Right lobe of liver (tissue), 6 donors: ENCODE measurements at regions not wholly inside any gene's neighbourhood (a gene's known extent, or its start where the extent isn't known, plus 50 kb on each side); places are given as distances from the start of the nearest gene placed in this dataset.

Experiments used
- ATAC-seq, 4 donors: fragments of 200-7000 bp; cut with Tn5 transposase; one replicate each; pipeline ENCODE4 v1.9.1; 2020; ENCODE audit warnings: mild to moderate bottlenecking in 4 of 4, moderate library complexity in 4 of 4
- DNase-seq, 3 donors: peaks; one replicate each; pipeline ENCODE4 v3.0.0-alpha.2; 2020
- H3K27ac ChIP-seq, 3 donors: fragments of 200-600 bp; one replicate each; pipeline ENCODE4 v1.8.0; 2022
- H3K27me3 ChIP-seq, 2 donors: fragments of 200-600 bp; one replicate each; pipeline ENCODE4 v1.8.0; 2022
- H3K36me3 ChIP-seq, 4 donors: fragments of 200-600 bp; sonication (generic) in 1 of 4; one replicate each; pipeline versions ENCODE4 v1.5.1 to v1.8.0; 2017 to 2022; ENCODE audit warnings: control low read depth in 1 of 4
- H3K4me1 ChIP-seq, 4 donors: fragments of 200-600 bp; sonication (generic) in 1 of 4; one replicate each; pipeline versions ENCODE4 v1.5.1 to v1.8.0; 2017 to 2022; ENCODE audit warnings: control low read depth in 1 of 4
- H3K4me3 ChIP-seq, 3 donors: fragments of 200-600 bp; one replicate each; pipeline ENCODE4 v1.8.0; 2022
- H3K9me3 ChIP-seq, 4 donors: fragments of 200-600 bp; sonication (generic) in 1 of 4; one replicate each; pipeline versions ENCODE4 v1.5.1 to v1.8.0; 2017 to 2022; ENCODE audit warnings: control low read depth in 1 of 4
- POLR2A ChIP-seq: fragments of 450-650 bp; IDR thresholded peaks from one replicate; pipeline ENCODE4 v1.6.1; 2017; ENCODE audit warnings: antibody characterized with exemption, mild to moderate bottlenecking
- WGBS: methylation state at CpG from one replicate; pipeline ENCODE4 v1.1.6; 2018; ENCODE audit warnings: low coverage, low lambda C conversion rate; ENCODE audit not compliant: insufficient coverage; ENCODE audit errors: missing lambda C conversion rate; 5-methylcytosine and 5-hydroxymethylcytosine counted together
- intact Hi-C, 2 donors: fragments of 100-400 bp; cut with DNase I; formaldehyde crosslinking; loops; one replicate each; pipeline versions ENCODE4 v1.11.2 to v1.14.1; 2022
- TF ChIP-seq, protein P1 (sequence below), 4 donors: fragments of 200-600 bp in 3 of 4; fragments of 450-650 bp in 1 of 4; IDR thresholded peaks; one replicate each; pipeline versions ENCODE4 v1.5.1 to v1.8.0; 2016 to 2022; ENCODE audit warnings: antibody characterized with exemption in 4 of 4, mild to moderate bottlenecking in 2 of 4
- donor health status: DM: no; HTN: yes; CAD: no.
- donor health status: DM: no; HTN: no; CAD: no.
- donor health status: DM: no; HTN: no; CAD: no.
- donor health status: DM: no; HTN: yes; CAD: no.
- donor health status: DM: no; HTN: yes; CAD: no.

DNA sequence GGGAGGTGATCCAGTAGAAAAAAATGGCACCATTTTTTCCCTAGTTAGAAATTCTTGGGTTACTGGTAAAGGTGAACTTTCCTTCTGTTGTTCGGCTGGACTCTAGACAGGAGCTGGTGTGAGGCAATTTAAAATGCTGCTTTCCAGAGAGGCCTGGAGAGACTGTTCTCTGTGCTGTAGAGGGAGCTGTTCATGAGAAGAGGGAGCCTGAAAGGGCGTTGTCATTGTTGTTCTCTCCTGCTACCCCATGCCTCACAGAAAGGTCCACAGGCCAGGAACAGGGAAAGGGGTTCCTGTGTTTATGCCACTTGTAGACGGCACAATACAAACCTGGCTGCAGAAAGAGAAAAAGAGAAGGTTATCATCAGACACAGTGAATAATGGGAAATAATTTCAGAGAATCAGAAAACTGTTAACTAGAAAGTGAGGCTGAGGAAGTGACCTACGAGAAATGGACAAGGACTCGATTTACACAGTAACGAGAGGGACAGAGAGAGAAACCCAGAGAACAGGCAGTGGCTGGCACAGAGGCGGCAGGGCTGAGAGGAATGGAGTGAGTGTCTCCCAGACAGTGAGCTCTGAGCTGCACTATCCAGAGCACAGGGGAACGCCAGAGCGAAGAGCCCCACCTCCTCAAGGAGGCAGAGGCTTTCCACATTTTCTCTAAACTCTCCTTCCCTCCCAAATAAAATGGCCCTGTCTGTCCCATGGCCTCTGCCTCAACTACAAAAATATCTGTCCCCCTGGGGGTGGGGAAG, 109.2 kb downstream of the RRM1 start:
- H3K27ac ChIP-seq: no peak overlapping the region
- DNase-seq (no peak), ATAC-seq (peak in 2 of 4 donors; percentile 82 to 83)
- H3K4me1 ChIP-seq: no peaks in the 10 kb centered on the region
- TF ChIP-seq, protein P1, sequence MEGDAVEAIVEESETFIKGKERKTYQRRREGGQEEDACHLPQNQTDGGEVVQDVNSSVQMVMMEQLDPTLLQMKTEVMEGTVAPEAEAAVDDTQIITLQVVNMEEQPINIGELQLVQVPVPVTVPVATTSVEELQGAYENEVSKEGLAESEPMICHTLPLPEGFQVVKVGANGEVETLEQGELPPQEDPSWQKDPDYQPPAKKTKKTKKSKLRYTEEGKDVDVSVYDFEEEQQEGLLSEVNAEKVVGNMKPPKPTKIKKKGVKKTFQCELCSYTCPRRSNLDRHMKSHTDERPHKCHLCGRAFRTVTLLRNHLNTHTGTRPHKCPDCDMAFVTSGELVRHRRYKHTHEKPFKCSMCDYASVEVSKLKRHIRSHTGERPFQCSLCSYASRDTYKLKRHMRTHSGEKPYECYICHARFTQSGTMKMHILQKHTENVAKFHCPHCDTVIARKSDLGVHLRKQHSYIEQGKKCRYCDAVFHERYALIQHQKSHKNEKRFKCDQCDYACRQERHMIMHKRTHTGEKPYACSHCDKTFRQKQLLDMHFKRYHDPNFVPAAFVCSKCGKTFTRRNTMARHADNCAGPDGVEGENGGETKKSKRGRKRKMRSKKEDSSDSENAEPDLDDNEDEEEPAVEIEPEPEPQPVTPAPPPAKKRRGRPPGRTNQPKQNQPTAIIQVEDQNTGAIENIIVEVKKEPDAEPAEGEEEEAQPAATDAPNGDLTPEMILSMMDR (IDR thresholded peaks at IDR 0.05): peak in 1 of 4 donors; percentile 11
- TF ChIP-seq POLR2A: no peak
- no peaks in the 10 kb centered on the region for H3K27me3 ChIP-seq
- H3K4me3 ChIP-seq: no peak overlapping the region
- no peaks in the 10 kb centered on the region for H3K36me3 ChIP-seq
- WGBS: 66% methylated on average over 6 of the region's 9 CpGs
- intact Hi-C loops: no loop called here
- H3K9me3 ChIP-seq: no peaks in the 10 kb centered on the region

DNA sequence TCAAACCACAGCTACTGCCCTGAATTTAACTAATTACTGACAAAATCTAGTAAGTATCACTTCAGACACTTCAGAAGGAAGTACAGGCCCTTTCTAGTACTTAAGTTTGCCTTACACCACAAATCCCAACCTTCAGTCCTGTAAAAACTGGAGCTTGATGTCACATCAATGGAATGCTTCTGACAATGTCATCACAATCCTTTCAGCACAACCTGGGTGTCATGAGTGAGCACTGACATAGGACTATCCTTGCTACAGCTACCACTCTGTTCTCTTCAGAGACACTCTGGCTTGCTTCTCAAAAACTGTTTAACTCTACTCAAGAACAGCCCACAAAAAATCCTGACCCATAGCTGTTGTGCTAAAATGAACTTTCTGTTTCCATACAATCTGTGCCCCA, 108.2 kb downstream of the RRM1 start:
- Histone ChIP-seq H3K9me3 (no peaks in the 10 kb centered on the region), H3K4me3 (no peak overlapping the region), H3K27me3 (no peaks in the 10 kb centered on the region), H3K27ac (no peak overlapping the region), H3K36me3 (no peaks in the 10 kb centered on the region), H3K4me1 (no peaks in the 10 kb centered on the region)
- TF ChIP-seq, protein P1 (IDR thresholded peaks at IDR 0.05): no peak
- no peak for TF ChIP-seq POLR2A
- intact Hi-C loops: no loop called here
- peak in 1 of 4 donors; percentile 64 for ATAC-seq
- no peak for DNase-seq

DNA sequence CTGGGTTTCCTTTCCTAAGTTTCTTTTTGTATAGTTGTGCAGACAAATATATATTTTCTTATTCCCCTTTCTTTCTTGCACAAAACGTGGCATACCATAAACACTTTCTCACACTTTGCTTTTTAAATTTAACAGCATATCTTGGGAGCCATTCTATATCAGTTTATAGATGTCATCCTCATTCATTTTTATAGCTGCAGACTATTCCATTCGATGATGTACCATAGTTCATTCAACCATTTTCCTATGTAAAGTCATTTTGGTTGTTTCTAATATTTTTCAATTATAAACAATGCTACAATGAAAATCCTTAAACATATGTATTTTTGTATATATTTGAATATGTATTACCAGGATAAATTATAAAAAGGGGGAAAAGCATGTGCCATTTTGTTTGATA, 102.5 kb downstream of the RRM1 start:
- H3K27ac ChIP-seq: no peak overlapping the region
- no peaks in the 10 kb centered on the region for H3K9me3 ChIP-seq
- DNase-seq (no peak), ATAC-seq (no peak)
- no peak overlapping the region for H3K4me3 ChIP-seq
- H3K36me3 ChIP-seq: no peaks in the 10 kb centered on the region
- H3K4me1 ChIP-seq: no peaks in the 10 kb centered on the region
- TF ChIP-seq POLR2A: no peak
- TF ChIP-seq, protein P1 (IDR thresholded peaks at IDR 0.05): no peak
- intact Hi-C loops: loop anchor here in 1 of 2 donors (10.0 kb wide), 1 partner anchor 298 kb away; no protein-coding TSS in a partner anchor
- 91% methylated on average over 2 of the region's 2 CpGs for WGBS
- H3K27me3 ChIP-seq: no peaks in the 10 kb centered on the region

DNA sequence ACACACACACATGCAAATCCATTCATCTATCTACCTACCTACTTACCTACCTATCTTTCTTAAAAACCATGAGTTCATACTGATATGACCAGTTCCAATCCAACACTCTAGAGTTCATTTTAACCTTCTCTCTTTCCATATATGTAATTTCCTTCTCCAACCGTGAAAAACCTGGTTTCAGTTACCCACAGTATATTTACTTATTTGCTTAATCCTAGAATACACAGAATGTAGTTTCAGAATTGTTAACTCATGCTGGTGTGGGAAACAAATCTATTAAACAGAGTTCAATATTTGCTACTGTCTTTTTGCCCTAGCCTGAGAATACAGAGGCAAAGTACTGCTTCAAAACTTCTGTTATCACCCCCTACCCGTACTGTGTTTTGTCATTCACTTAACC, 101.3 kb downstream of the RRM1 start:
- ATAC-seq: peak; percentile 68 to 80 (median 73)
- intact Hi-C loops: loop anchor here in 1 of 2 donors (10.0 kb wide), 1 partner anchor 299 kb away; no protein-coding TSS in a partner anchor
- no peak for TF ChIP-seq POLR2A
- TF ChIP-seq, protein P1 (IDR thresholded peaks at IDR 0.05): no peak
- WGBS: 23% methylated on average over 2 of the region's 2 CpGs
- Histone ChIP-seq H3K4me3 (no peak overlapping the region), H3K27ac (peak overlapping the region in 2 of 3 donors; percentile 36 to 37), H3K9me3 (no peaks in the 10 kb centered on the region), H3K4me1 (peaks cover 0 to 6% (median 2%) of the 10 kb centered on the region in 4 donors), H3K36me3 (no peaks in the 10 kb centered on the region), H3K27me3 (no peaks in the 10 kb centered on the region)
- DNase-seq: no peak
